BJ (cell line): ENCODE measurements at regions not wholly inside any gene's neighbourhood (a gene's known extent, or its start where the extent isn't known, plus 50 kb on each side); places are given as distances from the start of the nearest gene placed in this dataset.

Source experiments
- CTCF ChIA-PET: fragments of 350-600 bp; formaldehyde crosslinking; extraction: SDS; loops from one replicate; lab custom pipeline; 2021; ENCODE audit warnings: antibody characterized with exemption, inconsistent platforms; lab: Yijun Ruan, JAX
- POLR2A ChIA-PET: fragments of 300-600 bp; sonication (Branson Sonifier 250); formaldehyde crosslinking; extraction: SDS; loops from one replicate; lab custom pipeline; 2021; ENCODE audit warnings: antibody characterized with exemption; lab: Charles Lee
- DNase-seq: peaks from one replicate; pipeline ENCODE4 v3.0.0-alpha.2; 2011; ENCODE audit warnings: low read depth
- H3K27me3 ChIP-seq: 2 replicates; pipeline ENCODE4 v1.6.0; 2011; ENCODE audit warnings: low read length; ENCODE audit not compliant: control insufficient read depth, insufficient read depth
- H3K36me3 ChIP-seq: 2 replicates; pipeline ENCODE4 v1.5.1; 2011; ENCODE audit warnings: low read length; ENCODE audit not compliant: control insufficient read depth, insufficient read depth
- H3K4me3 ChIP-seq: 2 replicates; pipeline ENCODE4 v1.5.1; 2011; ENCODE audit warnings: low read depth, mild to moderate bottlenecking, control low read depth, low read length
- CTCF ChIP-seq: IDR thresholded peaks from 2 replicates; pipeline ENCODE4 v1.5.1; 2011; ENCODE audit warnings: low read depth, mild to moderate bottlenecking, control low read depth, inconsistent platforms, low read length, moderate library complexity; ENCODE audit not compliant: insufficient read depth

GRCh38 chr13:62682788-62683187 is 1267.1 kb upstream of the PCDH20 start:
- ChIA-PET CTCF (no interaction called here), POLR2A (no interaction called here)
- TF ChIP-seq CTCF: no peak
- Histone ChIP-seq H3K27me3 (no peaks in the 10 kb centered on the region), H3K4me3 (no peak overlapping the region), H3K36me3 (no peaks in the 10 kb centered on the region)
- no peak for DNase-seq

DNA sequence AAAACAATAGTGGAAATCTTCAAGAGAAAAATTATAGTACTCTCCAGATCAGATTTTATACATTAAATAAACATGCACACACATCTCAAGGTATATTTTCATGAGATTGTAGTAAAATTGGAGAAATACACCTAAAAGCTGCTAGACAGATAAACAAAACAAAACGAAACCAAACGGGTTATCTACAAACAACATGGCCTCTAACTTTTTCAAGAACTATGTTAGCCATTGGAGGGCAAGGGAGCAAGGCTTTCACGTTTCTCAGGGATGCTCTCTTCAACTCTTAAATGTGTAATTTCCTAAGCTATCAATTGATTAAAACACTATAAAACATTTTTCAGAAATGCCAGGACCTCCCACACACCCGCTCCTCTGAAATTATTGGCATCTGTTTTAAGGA is 1262.4 kb upstream of the PCDH20 start:
- ChIA-PET CTCF (no interaction called here), POLR2A (no interaction called here)
- Histone ChIP-seq H3K27me3 (no peaks in the 10 kb centered on the region), H3K4me3 (no peak overlapping the region), H3K36me3 (no peaks in the 10 kb centered on the region)
- TF ChIP-seq CTCF: no peak
- DNase-seq: no peak

GRCh38 chr13:62663767-62664166 is 1248.1 kb upstream of the PCDH20 start:
- no peak for TF ChIP-seq CTCF
- no peak for DNase-seq
- no peaks in the 10 kb centered on the region for H3K36me3 ChIP-seq
- CTCF ChIA-PET: no interaction called here
- no peak overlapping the region for H3K4me3 ChIP-seq
- no peaks in the 10 kb centered on the region for H3K27me3 ChIP-seq
- POLR2A ChIA-PET: no interaction called here

DNA sequence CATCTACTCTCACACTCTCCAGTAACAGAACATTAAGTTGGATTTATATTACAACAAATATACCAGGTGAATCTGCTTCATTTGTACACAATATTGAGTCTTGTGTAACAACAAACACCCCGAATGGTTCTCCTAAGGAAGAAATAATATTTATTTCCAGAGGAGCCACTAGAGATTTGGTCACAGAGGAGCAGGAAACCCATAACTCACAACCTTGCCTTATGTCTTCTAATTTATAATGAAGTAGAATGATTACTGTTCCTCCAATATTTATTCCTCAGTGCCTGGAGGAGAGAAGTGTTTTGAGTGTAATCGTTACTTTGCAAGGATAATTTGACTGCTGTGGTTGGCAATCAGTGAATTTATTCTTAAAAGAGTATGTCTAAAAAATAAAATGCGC is 1243.7 kb upstream of the PCDH20 start:
- Histone ChIP-seq H3K27me3 (no peaks in the 10 kb centered on the region), H3K36me3 (no peaks in the 10 kb centered on the region), H3K4me3 (no peak overlapping the region)
- CTCF ChIA-PET: no interaction called here
- POLR2A ChIA-PET: no interaction called here
- no peak for TF ChIP-seq CTCF
- DNase-seq: no peak

DNA sequence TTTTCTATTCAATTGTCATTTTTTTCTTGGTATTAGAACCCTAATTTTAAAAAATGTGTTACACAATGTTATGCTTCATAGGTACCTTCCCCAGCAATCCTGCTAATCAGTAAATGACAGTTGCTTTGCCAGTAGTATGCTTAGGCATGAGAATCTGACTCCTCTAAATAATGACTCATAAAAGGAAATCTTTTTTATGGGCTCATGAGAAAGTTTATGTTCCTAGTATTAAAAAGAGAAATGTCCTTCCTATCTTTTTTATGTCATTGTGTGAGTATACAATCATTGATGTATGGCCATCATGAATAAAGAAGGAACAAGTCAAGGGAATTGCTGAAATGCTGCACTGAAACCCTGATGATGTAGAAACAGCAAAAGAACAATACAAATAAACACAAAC is 1237.7 kb upstream of the PCDH20 start:
- no peak for DNase-seq
- ChIA-PET CTCF (no interaction called here), POLR2A (no interaction called here)
- TF ChIP-seq CTCF: no peak
- no peaks in the 10 kb centered on the region for H3K27me3 ChIP-seq
- H3K36me3 ChIP-seq: no peaks in the 10 kb centered on the region
- H3K4me3 ChIP-seq: no peak overlapping the region
